ENCODE measurements at regions not wholly inside any gene's neighbourhood (a gene's known extent, or its start where the extent isn't known, plus 50 kb on each side); places are given as distances from the start of the nearest gene placed in this dataset.

GRCh38 chr3:105953831-105954230, 85.0 kb upstream of the CBLB start:
- no peak for TF ChIP-seq CTCF (conservative IDR thresholded peaks at IDR 0.05 in 1 of 2, IDR thresholded peaks at IDR 0.05 in 1 of 2; ENCODE audit: extremely low read depth in 1 of 2, insufficient read depth in 1 of 2, low read depth in 1 of 2, low read length in 2 of 2)
- no peak for TF ChIP-seq EZH2 (IDR thresholded peaks at IDR 0.05; ENCODE audit: borderline replicate concordance, low read length)

Measured in mammary epithelial cell (primary cell).